ENCODE measurements at regions not wholly inside any gene's neighbourhood (a gene's known extent, or its start where the extent isn't known, plus 50 kb on each side); places are given as distances from the start of the nearest gene placed in this dataset.
A peak's percentile ranks its signal among the peaks of the same experiment; 100 is the strongest.

- peak; percentile 92 for TF ChIP-seq MYNN (IDR thresholded peaks at IDR 0.05)
- TF ChIP-seq MYNN (CRISPR knock-in tag; IDR thresholded peaks at IDR 0.05), result no peak
- no peak for TF ChIP-seq NR2C2 (CRISPR knock-in tag; IDR thresholded peaks at IDR 0.05)
- peak; percentile 64; the same call in 1 of the 2 replicates for TF ChIP-seq NR2C2 (tag; IDR thresholded peaks at IDR 0.05)
- TF ChIP-seq SIN3A (IDR thresholded peaks at IDR 0.05; ENCODE audit: borderline replicate concordance in 2 of 2, control insufficient read depth in 1 of 2, low read depth in 2 of 2, low read length in 2 of 2), result no peak
- TF ChIP-seq JUN (IDR thresholded peaks at IDR 0.05; ENCODE audit: borderline replicate concordance, low read depth, low read length), result peak; percentile 86
- TF ChIP-seq JUN (CRISPR knock-in tag; IDR thresholded peaks at IDR 0.05; ENCODE audit: borderline replicate concordance), result no peak
- TF ChIP-seq TARDBP (IDR thresholded peaks at IDR 0.05), result peak; percentile 78; the same call in 1 of the 2 replicates
- no peak for TF ChIP-seq YBX1 (IDR thresholded peaks at IDR 0.05)
- TF ChIP-seq MTA1 (IDR thresholded peaks at IDR 0.05; ENCODE audit: borderline replicate concordance), result peak; percentile 83
- TF ChIP-seq PATZ1 (CRISPR knock-in tag; IDR thresholded peaks at IDR 0.05; ENCODE audit: borderline replicate concordance), result peak; percentile 23; the same call in 1 of the 2 replicates
- TF ChIP-seq MCM3 (IDR thresholded peaks at IDR 0.05), result no peak
- no peak for TF ChIP-seq GTF2A2 (tag; IDR thresholded peaks at IDR 0.05)
- no peak for TF ChIP-seq ZNF695 (CRISPR knock-in tag; IDR thresholded peaks at IDR 0.05)
- TF ChIP-seq ZNF311 (CRISPR knock-in tag; IDR thresholded peaks at IDR 0.05), result 0 out of 2 replicates have a peak, but pooled peaks have one; percentile 43
- TF ChIP-seq NFIC (IDR thresholded peaks at IDR 0.05), result peak; percentile 89
- TF ChIP-seq CREM (IDR thresholded peaks at IDR 0.05; ENCODE audit: low read depth), result peak; percentile 71
- TF ChIP-seq SNAPC5 (CRISPR knock-in tag; IDR thresholded peaks at IDR 0.05), result no peak
- TF ChIP-seq GATA2 (CRISPR knock-in tag; IDR thresholded peaks at IDR 0.05), result peak; percentile 97
- peak; percentile 88 for TF ChIP-seq HES1 (IDR thresholded peaks at IDR 0.05; ENCODE audit: low read depth)
- TF ChIP-seq ZNF766 (CRISPR knock-in tag; conservative IDR thresholded peaks at IDR 0.05), result peak; percentile 89
- no peak for TF ChIP-seq KAT8 (IDR thresholded peaks at IDR 0.05; ENCODE audit: low read depth)
- TF ChIP-seq NCOA6 (IDR thresholded peaks at IDR 0.05), result no peak
- TF ChIP-seq EP400 (IDR thresholded peaks at IDR 0.05), result peak; percentile 23; the same call in 1 of the 2 replicates
- no peak for TF ChIP-seq RBM34 (IDR thresholded peaks at IDR 0.05; ENCODE audit: borderline replicate concordance, insufficient read depth, low read length)
- no peak for TF ChIP-seq XRCC5 (IDR thresholded peaks at IDR 0.05; ENCODE audit: low read depth, low read length)
Measured at GRCh38 chr2:134118279-134119116, 135.4 kb upstream of the MGAT5 start (continued).
